ENCODE measurements at regions not wholly inside any gene's neighbourhood (a gene's known extent, or its start where the extent isn't known, plus 50 kb on each side); places are given as distances from the start of the nearest gene placed in this dataset.
"Not testable (repeated sequence)": the region's sequence is repeated elsewhere in the genome, so short reads cannot be mapped to it uniquely, and the experiment has no call there.

- in situ Hi-C loops (cut with HindIII; ENCODE audit: low pct_ligation_motif_present, low pct_unique_long_range_greater_than_20kb, low sequenced_read_pairs); DNase-seq: not testable (repeated sequence)
Observed at GRCh38 chr17:20677469-20677868, 97.9 kb downstream of the CDRT15L2 start.

GRCh38 chr17:20678424-20678823 lies 98.9 kb downstream of the CDRT15L2 start:
- in situ Hi-C loops (cut with HindIII; ENCODE audit: low pct_ligation_motif_present, low pct_unique_long_range_greater_than_20kb, low sequenced_read_pairs); DNase-seq: not testable (repeated sequence)

- in situ Hi-C loops (cut with HindIII; ENCODE audit: low pct_ligation_motif_present, low pct_unique_long_range_greater_than_20kb, low sequenced_read_pairs); DNase-seq: not testable (repeated sequence)
Observed at GRCh38 chr17:20681746-20682722, 102.5 kb downstream of the CDRT15L2 start.

- DNase-seq; in situ Hi-C loops (cut with HindIII; ENCODE audit: low pct_ligation_motif_present, low pct_unique_long_range_greater_than_20kb, low sequenced_read_pairs): not testable (repeated sequence)
Observed at GRCh38 chr17:20683651-20684229, 104.2 kb downstream of the CDRT15L2 start.

GRCh38 chr17:20684975-20685374 lies 105.5 kb downstream of the CDRT15L2 start:
- DNase-seq; in situ Hi-C loops (cut with HindIII; ENCODE audit: low pct_ligation_motif_present, low pct_unique_long_range_greater_than_20kb, low sequenced_read_pairs): not testable (repeated sequence)

GRCh38 chr17:20687584-20687983 lies 108.1 kb downstream of the CDRT15L2 start:
- in situ Hi-C loops (cut with HindIII; ENCODE audit: low pct_ligation_motif_present, low pct_unique_long_range_greater_than_20kb, low sequenced_read_pairs); DNase-seq: not testable (repeated sequence)

GRCh38 chr17:20689170-20689749 lies 109.7 kb downstream of the CDRT15L2 start:
- in situ Hi-C loops (cut with HindIII; ENCODE audit: low pct_ligation_motif_present, low pct_unique_long_range_greater_than_20kb, low sequenced_read_pairs); DNase-seq: not testable (repeated sequence)

DNA sequence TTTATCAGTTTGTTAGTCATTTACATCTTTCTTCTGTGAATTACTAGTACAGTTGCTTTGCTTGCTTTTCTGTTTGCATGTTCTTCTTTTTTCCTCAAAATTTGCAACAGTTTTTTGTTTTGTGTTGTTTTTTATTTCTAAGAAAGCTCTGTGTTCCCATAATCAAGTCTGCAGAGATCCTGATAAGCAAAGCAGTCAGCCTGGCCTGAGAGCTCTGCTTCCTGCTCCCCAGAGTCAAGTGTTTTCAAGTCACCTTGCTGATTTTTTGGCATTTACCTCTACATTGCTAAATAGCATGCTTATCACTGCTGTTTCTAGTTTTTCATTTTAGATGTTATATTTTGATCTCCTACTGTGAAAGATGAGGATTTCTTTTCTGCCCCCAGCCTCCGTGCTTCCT lies 113.2 kb downstream of the CDRT15L2 start:
- DNase-seq; in situ Hi-C loops (cut with HindIII; ENCODE audit: low pct_ligation_motif_present, low pct_unique_long_range_greater_than_20kb, low sequenced_read_pairs): not testable (repeated sequence)

DNA sequence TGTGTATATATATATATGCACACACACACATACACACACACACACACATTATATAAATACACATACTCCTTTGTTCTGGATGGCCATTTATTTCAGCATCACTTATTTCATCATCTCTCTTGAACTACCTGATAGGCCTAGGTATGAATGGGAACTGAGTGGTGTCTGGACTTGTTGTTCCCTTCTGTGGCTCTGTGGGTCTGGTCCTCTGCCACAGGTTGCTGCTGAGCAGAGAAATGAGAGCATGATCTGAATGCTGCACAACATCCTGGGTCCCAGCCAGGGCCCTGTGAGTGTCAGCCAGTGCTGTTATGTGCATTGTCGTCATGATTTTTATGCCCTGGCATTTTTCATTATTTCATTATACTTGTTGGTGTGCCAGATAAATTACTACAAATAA lies 116.3 kb downstream of the CDRT15L2 start:
- in situ Hi-C loops (cut with HindIII; ENCODE audit: low pct_ligation_motif_present, low pct_unique_long_range_greater_than_20kb, low sequenced_read_pairs); DNase-seq: not testable (repeated sequence)

- in situ Hi-C loops (cut with HindIII; ENCODE audit: low pct_ligation_motif_present, low pct_unique_long_range_greater_than_20kb, low sequenced_read_pairs); DNase-seq: not testable (repeated sequence)
Observed at GRCh38 chr17:20698463-20699206, 119.1 kb downstream of the CDRT15L2 start.

DNA sequence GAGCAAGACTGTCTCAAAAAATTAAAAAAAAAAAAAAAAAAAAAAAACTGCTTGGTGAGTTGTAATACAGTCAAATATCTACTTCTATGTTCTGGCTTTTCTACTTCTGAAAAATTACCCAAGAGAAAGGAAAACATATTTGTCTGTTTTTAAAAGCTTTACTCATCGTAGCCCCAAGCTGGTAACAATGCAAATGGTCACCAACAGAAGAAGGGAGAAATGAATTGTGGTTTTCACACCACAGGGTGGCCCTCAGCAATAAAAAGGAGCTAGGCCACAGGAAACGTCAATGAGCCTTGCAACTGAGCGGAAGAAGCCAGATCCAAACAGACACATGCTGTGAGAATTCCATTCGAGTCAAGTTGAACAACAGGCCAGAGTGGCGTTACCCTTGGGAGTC lies 121.0 kb downstream of the CDRT15L2 start:
- in situ Hi-C loops (cut with HindIII; ENCODE audit: low pct_ligation_motif_present, low pct_unique_long_range_greater_than_20kb, low sequenced_read_pairs); DNase-seq: not testable (repeated sequence)

DNA sequence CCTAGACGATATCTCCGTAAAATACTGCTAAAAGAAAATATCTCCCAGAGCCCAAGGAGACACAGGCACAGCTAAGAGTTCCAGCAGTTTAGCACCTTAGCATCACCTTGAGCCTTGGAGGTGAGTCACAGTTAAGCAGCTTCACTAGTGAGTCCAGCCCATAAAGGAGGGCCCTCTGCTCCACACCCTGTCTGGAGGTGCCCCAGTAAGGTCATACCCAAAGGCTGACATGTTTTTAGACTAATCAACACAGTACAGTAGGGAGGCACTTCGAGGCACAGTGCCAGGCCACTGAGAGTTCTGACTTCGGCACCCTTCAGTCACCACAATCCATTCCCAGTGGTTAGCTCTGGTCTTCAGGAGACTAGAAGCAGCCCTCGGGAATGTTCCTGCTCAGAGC lies 121.8 kb downstream of the CDRT15L2 start:
- in situ Hi-C loops (cut with HindIII; ENCODE audit: low pct_ligation_motif_present, low pct_unique_long_range_greater_than_20kb, low sequenced_read_pairs); DNase-seq: not testable (repeated sequence)

GRCh38 chr17:20702692-20703091 lies 123.2 kb downstream of the CDRT15L2 start:
- DNase-seq, result no peak
- in situ Hi-C loops (cut with HindIII; ENCODE audit: low pct_ligation_motif_present, low pct_unique_long_range_greater_than_20kb, low sequenced_read_pairs), result no loop called here

DNA sequence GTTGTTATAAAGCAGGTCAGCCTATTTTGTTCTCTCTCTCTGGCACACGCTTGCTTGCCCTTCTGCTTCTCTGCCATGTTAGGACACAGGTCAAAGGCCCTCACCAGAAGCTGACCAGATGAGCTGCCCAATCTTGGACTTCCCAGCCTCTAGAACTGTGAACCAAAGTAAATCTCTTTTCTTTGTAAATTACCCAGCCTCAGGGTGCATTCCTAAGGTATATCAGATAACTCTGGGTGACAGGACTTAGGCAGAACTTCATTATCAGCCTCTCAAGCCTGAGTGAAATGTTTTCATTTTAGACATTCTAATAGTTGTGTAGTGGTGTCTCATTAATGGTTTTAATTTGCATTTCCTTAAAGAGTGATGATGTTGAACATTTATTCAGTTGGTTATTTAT lies 124.3 kb downstream of the CDRT15L2 start:
- in situ Hi-C loops (cut with HindIII; ENCODE audit: low pct_ligation_motif_present, low pct_unique_long_range_greater_than_20kb, low sequenced_read_pairs), result no loop called here
- DNase-seq, result no peak

DNA sequence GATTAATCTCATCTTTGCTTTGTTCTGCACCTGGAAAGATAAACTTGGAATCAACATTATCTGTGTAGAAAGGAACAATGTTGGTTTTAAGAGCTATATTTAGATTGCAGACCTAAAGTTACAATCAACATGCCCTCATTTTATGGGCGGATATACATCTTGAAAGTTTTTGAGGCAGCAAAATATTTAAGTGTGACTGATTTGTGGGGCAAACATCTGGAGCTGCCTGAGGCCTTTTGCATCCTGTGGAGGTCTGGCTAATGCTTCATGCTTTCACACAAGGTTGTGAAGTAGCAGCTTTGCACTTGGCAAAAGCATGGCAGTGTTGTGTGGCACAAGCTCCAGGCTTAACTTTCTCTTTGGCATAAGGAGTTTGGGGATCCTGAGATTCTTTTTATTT lies 125.7 kb downstream of the CDRT15L2 start:
- DNase-seq; in situ Hi-C loops (cut with HindIII; ENCODE audit: low pct_ligation_motif_present, low pct_unique_long_range_greater_than_20kb, low sequenced_read_pairs): not testable (repeated sequence)

- DNase-seq, result no peak
- in situ Hi-C loops (cut with HindIII; ENCODE audit: low pct_ligation_motif_present, low pct_unique_long_range_greater_than_20kb, low sequenced_read_pairs), result no loop called here
Observed at GRCh38 chr17:20706751-20707373, 127.3 kb downstream of the CDRT15L2 start.

DNA sequence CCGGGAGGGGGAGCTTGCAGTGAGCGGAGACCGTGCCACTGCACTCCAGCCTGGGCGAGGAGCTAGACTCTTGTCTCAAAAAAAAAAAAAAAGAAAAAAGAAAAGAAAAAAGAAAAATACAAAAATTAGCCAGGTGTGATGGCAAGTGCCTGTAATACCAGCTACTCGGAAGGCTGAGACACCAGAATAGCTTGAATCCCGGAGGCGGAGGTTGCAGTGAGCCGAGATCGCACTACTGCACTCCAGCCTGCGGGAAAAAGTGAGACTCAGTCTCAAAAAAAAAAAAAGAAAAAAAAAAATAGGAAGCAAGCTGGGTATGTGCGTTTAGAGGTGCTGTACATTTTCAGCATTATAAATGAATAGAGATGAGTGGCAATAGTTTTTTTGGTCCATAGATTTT lies 129.3 kb downstream of the CDRT15L2 start:
- DNase-seq; in situ Hi-C loops (cut with HindIII; ENCODE audit: low pct_ligation_motif_present, low pct_unique_long_range_greater_than_20kb, low sequenced_read_pairs): not testable (repeated sequence)

GRCh38 chr17:20716481-20716880 lies 137.0 kb downstream of the CDRT15L2 start:
- in situ Hi-C loops (cut with HindIII; ENCODE audit: low pct_ligation_motif_present, low pct_unique_long_range_greater_than_20kb, low sequenced_read_pairs); DNase-seq: not testable (repeated sequence)
